PC-9 (cell line): ENCODE measurements at regions not wholly inside any gene's neighbourhood (a gene's known extent, or its start where the extent isn't known, plus 50 kb on each side); places are given as distances from the start of the nearest gene placed in this dataset.
"Not testable (repeated sequence)": the region's sequence is repeated elsewhere in the genome, so short reads cannot be mapped to it uniquely, and the experiment has no call there.

Experiments
- BruUV-seq: library from RNA; stranded (reverse); fragments of 400-500 nt; replicated peaks from 2 replicates; lab custom pipeline; 2021; lab: Mats Ljungman, UMichigan
- CTCF ChIA-PET: fragments of 300-600 bp; sonication (Branson Sonifier 250); formaldehyde crosslinking; loops from one replicate; lab custom pipeline; 2022; ENCODE audit warnings: antibody characterized with exemption; lab: Charles Lee
- POLR2A ChIA-PET: fragments of 300-600 bp; sonication (Branson Sonifier 250); formaldehyde crosslinking; loops from one replicate; lab custom pipeline; 2022; ENCODE audit warnings: antibody characterized with exemption; ENCODE audit not compliant: unreplicated experiment; lab: Charles Lee
- DNase-seq, 2 experiments: peaks; one replicate each; pipeline versions ENCODE4 v3.0.0 to v3.0.0-alpha.2; 2015 to 2022; ENCODE audit warnings: mixed read lengths in 1 of 2
- H2AFZ ChIP-seq: fragments of 200-600 bp; sonication (generic); 2 replicates; pipeline ENCODE4 v1.8.1; 2017; ENCODE audit warnings: antibody characterized with exemption
- H3F3A ChIP-seq: fragments of 200-600 bp; sonication (generic); 2 replicates; pipeline ENCODE4 v1.8.1; 2017; ENCODE audit warnings: antibody characterized with exemption, mild to moderate bottlenecking, low read depth; ENCODE audit not compliant: insufficient read depth
- H3K27ac ChIP-seq: fragments of 200-600 bp; sonication (generic); 2 replicates; pipeline ENCODE4 v1.6.1; 2016; ENCODE audit warnings: mixed run types
- H3K27me3 ChIP-seq: fragments of 200-600 bp; sonication (generic); 2 replicates; pipeline ENCODE4 v1.6.1; 2016; ENCODE audit warnings: low read depth, mixed run types; ENCODE audit not compliant: insufficient read depth
- H3K36me3 ChIP-seq: fragments of 200-600 bp; sonication (generic); 2 replicates; pipeline ENCODE4 v1.6.1; 2016; ENCODE audit warnings: low read depth, mixed run types
- H3K4me1 ChIP-seq: fragments of 200-600 bp; sonication (generic); replicated peaks from 2 replicates; pipeline ENCODE4 v1.6.1; 2016; ENCODE audit warnings: mixed run types; ENCODE audit not compliant: insufficient read depth
- H3K4me2 ChIP-seq: fragments of 200-600 bp; sonication (generic); 2 replicates; pipeline ENCODE4 v1.6.1; 2017; ENCODE audit warnings: mixed run types
- H3K4me3 ChIP-seq: fragments of 200-600 bp; sonication (generic); 2 replicates; pipeline ENCODE4 v1.6.1; 2016; ENCODE audit warnings: mixed run types
- H3K79me2 ChIP-seq: fragments of 200-600 bp; sonication (generic); 2 replicates; pipeline ENCODE4 v1.6.1; 2017; ENCODE audit warnings: low read depth, mixed run types
- H3K9me2 ChIP-seq: fragments of 200-600 bp; sonication (generic); 2 replicates; pipeline ENCODE4 v1.8.1; 2017; ENCODE audit warnings: mild to moderate bottlenecking; ENCODE audit not compliant: insufficient read depth
- H3K9me3 ChIP-seq: fragments of 200-600 bp; sonication (generic); 2 replicates; pipeline ENCODE4 v1.8.1; 2016; ENCODE audit warnings: low read depth; ENCODE audit not compliant: insufficient read depth
- H4K20me1 ChIP-seq: fragments of 200-600 bp; sonication (generic); 2 replicates; pipeline ENCODE4 v1.8.1; 2017; ENCODE audit not compliant: insufficient read depth
- EZH2 ChIP-seq: fragments of 200-600 bp; sonication (generic); IDR thresholded peaks from 2 replicates; pipeline ENCODE4 v1.8.0; 2017; ENCODE audit warnings: antibody characterized with exemption, low read depth
- intact Hi-C: fragments of 100-400 bp; cut with micrococcal nuclease; formaldehyde crosslinking; loops from one replicate; pipeline ENCODE4 v1.10.0; 2022; ENCODE audit not compliant: unreplicated experiment
- TF ChIP-seq, protein P1 (sequence below): fragments of 200-600 bp; sonication (generic); conservative IDR thresholded peaks from 2 replicates; pipeline ENCODE4 v1.6.1; 2017; ENCODE audit warnings: mixed run types, antibody characterized with exemption, mild to moderate bottlenecking, moderate library complexity

DNA sequence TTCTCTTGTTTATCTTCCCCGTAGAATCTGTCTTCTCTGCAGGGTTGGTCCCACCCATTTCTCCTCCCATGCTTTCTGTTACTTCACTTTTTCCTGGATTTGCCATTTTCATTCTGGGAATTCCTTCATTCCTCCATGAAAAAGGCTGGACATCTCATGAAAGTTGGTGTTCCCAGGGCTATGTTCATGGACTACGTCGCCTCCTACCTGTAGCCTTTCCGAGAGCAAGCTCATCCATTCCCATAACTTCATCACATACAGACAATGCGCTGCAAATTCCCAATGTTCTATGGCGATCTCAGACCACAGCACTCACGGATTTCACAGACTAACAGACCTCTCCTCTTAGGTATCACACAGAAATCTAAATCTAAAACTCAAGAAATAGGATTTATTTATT lies 217.1 kb downstream of the EXOC5 start:
- Histone ChIP-seq H3K4me1 (no peaks in the 10 kb centered on the region), H4K20me1 (no peaks in the 10 kb centered on the region), H3K27me3 (no peaks in the 10 kb centered on the region), H3K79me2 (no peaks in the 10 kb centered on the region), H3K27ac (no peak overlapping the region), H3F3A (no peaks in the 10 kb centered on the region), H3K36me3 (no peaks in the 10 kb centered on the region), H3K4me3 (no peak overlapping the region), H3K9me2 (no peaks in the 10 kb centered on the region), H2AFZ (no peak overlapping the region), H3K9me3 (no peaks in the 10 kb centered on the region), H3K4me2 (no peak overlapping the region)
- intact Hi-C loops: no loop called here
- no peak for TF ChIP-seq EZH2
- TF ChIP-seq, protein P1, sequence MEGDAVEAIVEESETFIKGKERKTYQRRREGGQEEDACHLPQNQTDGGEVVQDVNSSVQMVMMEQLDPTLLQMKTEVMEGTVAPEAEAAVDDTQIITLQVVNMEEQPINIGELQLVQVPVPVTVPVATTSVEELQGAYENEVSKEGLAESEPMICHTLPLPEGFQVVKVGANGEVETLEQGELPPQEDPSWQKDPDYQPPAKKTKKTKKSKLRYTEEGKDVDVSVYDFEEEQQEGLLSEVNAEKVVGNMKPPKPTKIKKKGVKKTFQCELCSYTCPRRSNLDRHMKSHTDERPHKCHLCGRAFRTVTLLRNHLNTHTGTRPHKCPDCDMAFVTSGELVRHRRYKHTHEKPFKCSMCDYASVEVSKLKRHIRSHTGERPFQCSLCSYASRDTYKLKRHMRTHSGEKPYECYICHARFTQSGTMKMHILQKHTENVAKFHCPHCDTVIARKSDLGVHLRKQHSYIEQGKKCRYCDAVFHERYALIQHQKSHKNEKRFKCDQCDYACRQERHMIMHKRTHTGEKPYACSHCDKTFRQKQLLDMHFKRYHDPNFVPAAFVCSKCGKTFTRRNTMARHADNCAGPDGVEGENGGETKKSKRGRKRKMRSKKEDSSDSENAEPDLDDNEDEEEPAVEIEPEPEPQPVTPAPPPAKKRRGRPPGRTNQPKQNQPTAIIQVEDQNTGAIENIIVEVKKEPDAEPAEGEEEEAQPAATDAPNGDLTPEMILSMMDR: no peak
- DNase-seq: no peak
- CTCF ChIA-PET: no interaction called here
- no TSS peak for BruUV-seq
- POLR2A ChIA-PET: no interaction called here

DNA sequence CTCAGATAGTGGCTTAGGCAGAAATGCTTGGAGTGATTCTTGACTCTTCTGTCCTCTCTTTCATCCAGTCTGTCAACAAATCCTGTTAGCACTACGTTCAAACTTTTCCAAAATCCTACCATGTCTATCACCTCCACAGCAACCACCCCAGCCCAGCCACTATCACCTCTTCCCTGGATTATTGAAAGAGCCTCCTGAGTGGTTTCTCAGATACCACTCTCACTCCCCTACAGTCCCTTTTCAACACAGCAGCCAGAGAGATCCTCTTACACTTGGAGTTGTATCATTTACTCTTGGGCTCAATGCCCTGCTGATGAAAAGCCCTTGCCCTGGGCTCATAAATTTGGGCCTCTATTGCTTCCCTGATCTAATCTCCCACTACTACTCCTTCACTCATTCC lies 218.9 kb downstream of the EXOC5 start:
- H2AFZ ChIP-seq: no peak overlapping the region
- no peaks in the 10 kb centered on the region for H3K27me3 ChIP-seq
- intact Hi-C loops: no loop called here
- H3K4me3 ChIP-seq: no peak overlapping the region
- no peaks in the 10 kb centered on the region for H3K79me2 ChIP-seq
- H3K27ac ChIP-seq: no peak overlapping the region
- BruUV-seq: no TSS peak
- H3K9me2 ChIP-seq: no peaks in the 10 kb centered on the region
- DNase-seq: no peak
- TF ChIP-seq EZH2: no peak
- TF ChIP-seq, protein P1: no peak
- no peaks in the 10 kb centered on the region for H3K9me3 ChIP-seq
- no peaks in the 10 kb centered on the region for H3K36me3 ChIP-seq
- no peaks in the 10 kb centered on the region for H4K20me1 ChIP-seq
- no peak overlapping the region for H3K4me2 ChIP-seq
- H3K4me1 ChIP-seq: no peaks in the 10 kb centered on the region
- ChIA-PET CTCF (no interaction called here), POLR2A (no interaction called here)
- H3F3A ChIP-seq: no peaks in the 10 kb centered on the region

DNA sequence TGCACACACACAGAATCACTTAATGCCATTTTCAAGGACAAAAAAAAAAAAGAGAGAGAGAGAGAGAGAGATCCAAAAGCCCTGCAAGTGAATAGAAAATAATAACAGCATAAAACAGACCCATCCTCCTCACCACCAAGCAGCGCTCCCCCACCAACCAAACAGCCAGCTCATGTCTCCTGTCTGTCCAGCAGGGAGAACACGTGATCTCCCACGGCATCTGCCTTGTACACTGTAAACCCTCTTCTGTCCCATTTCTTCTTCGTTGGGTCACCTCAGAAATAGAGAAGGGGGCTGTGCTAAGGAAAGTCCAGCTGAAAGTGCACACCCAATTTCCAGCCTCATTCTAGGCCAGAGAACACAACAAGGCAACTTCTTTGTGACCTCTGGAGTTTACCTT lies 222.5 kb downstream of the EXOC5 start:
- no peak for DNase-seq
- Histone ChIP-seq H2AFZ (no peak overlapping the region), H3K27me3 (no peaks in the 10 kb centered on the region), H3K4me2 (no peak overlapping the region), H3K79me2 (no peaks in the 10 kb centered on the region), H3K9me3 (no peaks in the 10 kb centered on the region), H3K27ac (no peak overlapping the region), H3K4me3 (no peak overlapping the region), H4K20me1 (no peaks in the 10 kb centered on the region), H3K9me2 (no peaks in the 10 kb centered on the region), H3K4me1 (no peaks in the 10 kb centered on the region), H3K36me3 (no peaks in the 10 kb centered on the region), H3F3A (no peaks in the 10 kb centered on the region)
- intact Hi-C loops: no loop called here
- BruUV-seq: no TSS peak
- TF ChIP-seq, protein P1: no peak
- TF ChIP-seq EZH2: no peak
- ChIA-PET CTCF (no interaction called here), POLR2A (no interaction called here)

DNA sequence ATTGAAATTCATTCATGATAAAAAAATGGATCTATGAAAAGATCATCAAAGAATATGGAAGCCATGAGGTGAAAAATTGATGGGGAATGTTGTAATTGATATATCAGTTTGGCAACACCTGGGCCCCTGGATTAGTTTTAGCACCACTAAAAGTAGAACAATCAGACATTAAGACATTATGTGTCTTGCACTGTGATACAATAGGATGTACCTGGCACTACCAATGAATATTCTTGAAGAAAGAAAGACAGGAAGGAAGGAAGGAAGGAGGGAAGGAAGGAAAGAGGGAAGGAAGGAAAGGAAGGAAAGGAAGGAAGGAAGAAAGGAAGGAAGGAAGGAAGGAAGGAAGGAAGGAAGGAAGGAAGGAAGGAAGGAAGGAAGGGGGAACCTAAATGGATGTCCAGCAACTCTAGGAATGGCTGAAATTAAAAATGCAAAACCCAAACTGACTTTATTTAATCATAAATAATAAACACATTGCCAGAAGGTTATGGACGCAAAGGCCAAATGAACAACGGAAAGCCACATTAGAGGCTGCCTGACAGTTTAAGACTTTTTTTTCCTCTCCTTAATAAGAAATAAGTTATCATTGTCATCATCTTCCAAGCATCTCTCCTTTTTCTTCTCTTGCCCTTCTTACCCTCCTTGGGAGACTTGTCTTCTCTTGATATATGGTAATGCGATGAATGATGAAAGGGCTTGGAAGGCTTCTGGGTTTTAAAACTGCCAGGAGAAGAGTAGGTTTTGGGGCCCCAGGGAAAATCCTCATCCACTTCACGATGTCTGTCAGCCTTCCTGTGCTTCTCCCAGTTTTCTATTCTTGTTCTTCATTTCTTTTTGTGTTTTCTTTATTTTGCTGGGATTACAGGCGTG lies 224.4 kb downstream of the EXOC5 start:
- H4K20me1 ChIP-seq, H3K4me3 ChIP-seq, POLR2A ChIA-PET, DNase-seq, H3K27ac ChIP-seq, H3K79me2 ChIP-seq, H3K9me3 ChIP-seq, H3F3A ChIP-seq, H3K9me2 ChIP-seq, BruUV-seq, H2AFZ ChIP-seq, H3K4me1 ChIP-seq, intact Hi-C loops, H3K36me3 ChIP-seq, H3K27me3 ChIP-seq, H3K4me2 ChIP-seq, CTCF ChIA-PET: not testable (repeated sequence)
